ENCODE measurements at regions not wholly inside any gene's neighbourhood (a gene's known extent, or its start where the extent isn't known, plus 50 kb on each side); places are given as distances from the start of the nearest gene placed in this dataset.

DNA sequence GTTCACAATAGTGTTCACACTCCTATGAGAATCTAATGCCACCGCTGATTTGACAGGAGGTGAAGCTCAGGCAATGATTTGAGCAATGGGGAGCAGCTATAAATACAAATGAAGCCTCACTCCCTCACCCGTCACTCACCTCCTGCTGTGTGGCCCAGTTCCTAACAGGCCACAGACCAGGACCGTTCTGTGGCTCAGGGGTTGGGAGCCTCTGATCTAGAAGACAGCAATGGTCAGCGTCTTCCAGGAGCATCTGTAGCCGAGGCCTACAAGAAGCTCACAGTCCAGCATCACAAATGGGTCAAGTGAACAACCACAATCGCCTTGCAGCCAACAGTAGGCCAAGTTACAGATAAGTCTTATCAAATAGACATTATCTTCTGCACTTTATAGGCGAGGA, 110.0 kb upstream of the SLC66A3 start:
- no peak overlapping the region for H3K27ac ChIP-seq
- no peak for TF ChIP-seq POLR2A (IDR thresholded peaks at IDR 0.05)
- no peak overlapping the region for H3K4me3 ChIP-seq
- DNase-seq (no peak), ATAC-seq (no peak)
- H3K27me3 ChIP-seq = no peaks in the 10 kb centered on the region
- no peaks in the 10 kb centered on the region for H3K36me3 ChIP-seq
- H3K4me1 ChIP-seq = no peaks in the 10 kb centered on the region
- WGBS, 4 donors = 88 to 93% (median 90%) methylated on average over 7 of the region's 7 CpGs
- intact Hi-C loops (cut with DNase I) = no loop called here
- no peaks in the 10 kb centered on the region for H3K9me3 ChIP-seq

DNA sequence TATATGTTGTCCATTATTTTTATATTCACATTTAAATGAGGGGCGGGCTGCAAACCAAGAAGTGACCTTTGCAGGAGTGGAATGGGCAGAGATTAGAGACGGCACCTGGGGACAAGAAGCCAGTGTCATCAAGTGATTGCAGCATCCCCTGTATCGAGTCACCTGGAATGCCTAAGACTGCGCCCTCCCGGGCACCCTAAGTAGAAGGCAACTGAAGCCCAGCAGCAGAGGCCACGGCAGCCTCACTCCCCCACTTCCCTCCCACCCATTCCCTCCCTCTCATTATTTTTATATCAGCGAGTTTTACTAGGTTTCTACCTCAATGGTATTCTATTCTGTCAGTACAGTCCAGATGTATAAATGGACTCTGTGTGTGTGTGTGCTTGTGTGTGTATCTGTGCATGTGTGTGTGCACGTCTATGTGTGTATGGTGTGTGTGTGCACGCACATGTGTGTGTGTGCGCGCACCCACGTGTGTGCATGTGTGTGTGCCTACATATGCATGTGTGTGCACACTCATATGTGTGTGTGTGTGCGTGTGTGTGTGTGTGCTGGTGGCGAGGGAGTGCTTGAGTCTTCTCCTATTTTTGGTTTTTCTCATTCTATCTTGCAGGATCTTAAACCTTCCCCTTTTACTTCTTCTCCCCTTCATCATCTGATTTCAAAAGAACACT, 106.8 kb upstream of the SLC66A3 start:
- Histone ChIP-seq H3K27me3 (no peaks in the 10 kb centered on the region), H3K4me3 (no peak overlapping the region), H3K36me3 (no peaks in the 10 kb centered on the region), H3K4me1 (no peaks in the 10 kb centered on the region), H3K27ac (no peak overlapping the region), H3K9me3 (no peaks in the 10 kb centered on the region)
- intact Hi-C loops (cut with DNase I) = no loop called here
- 86 to 90% (median 89%) methylated on average over 14 of the region's 14 CpGs for WGBS, 4 donors
- TF ChIP-seq CTCF (IDR thresholded peaks at IDR 0.05) (no peak), POLR2A (IDR thresholded peaks at IDR 0.05) (no peak)
- DNase-seq (no peak), ATAC-seq (no peak)

GRCh38 chr2:11050565-11050964, 104.7 kb upstream of the SLC66A3 start:
- Histone ChIP-seq H3K4me1 (no peaks in the 10 kb centered on the region), H3K27me3 (no peaks in the 10 kb centered on the region), H3K9me3 (no peaks in the 10 kb centered on the region), H3K36me3 (no peaks in the 10 kb centered on the region), H3K4me3 (no peak overlapping the region), H3K27ac (no peak overlapping the region)
- DNase-seq (no peak), ATAC-seq (no peak)
- intact Hi-C loops (cut with DNase I) = no loop called here
- TF ChIP-seq CTCF (IDR thresholded peaks at IDR 0.05) (no peak), POLR2A (IDR thresholded peaks at IDR 0.05) (no peak)
- WGBS, 4 donors = 73 to 81% (median 79%) methylated on average over 5 of the region's 5 CpGs

DNA sequence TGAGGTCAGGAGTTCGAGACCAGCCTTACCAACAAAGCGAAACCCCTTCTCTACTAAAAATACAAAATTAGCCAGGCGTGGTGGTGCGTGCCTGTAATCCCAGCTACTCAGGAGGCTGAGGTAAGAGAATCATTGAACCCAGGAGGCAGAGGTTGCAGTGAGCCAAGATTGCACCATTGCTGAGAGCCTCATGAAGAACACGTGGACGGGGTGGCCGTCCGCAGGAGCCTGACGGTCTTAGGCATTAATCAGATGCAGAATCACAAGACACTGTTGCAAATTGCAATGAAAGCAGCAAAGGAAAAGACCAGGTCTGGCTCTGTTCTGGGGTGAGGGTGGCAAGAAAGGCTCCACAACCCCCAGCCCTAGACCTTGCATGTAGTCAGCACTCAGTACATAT, 104.0 kb upstream of the SLC66A3 start:
- Histone ChIP-seq H3K27ac (no peak overlapping the region), H3K4me1 (no peaks in the 10 kb centered on the region), H3K9me3 (no peaks in the 10 kb centered on the region), H3K36me3 (no peaks in the 10 kb centered on the region), H3K4me3 (no peak overlapping the region), H3K27me3 (no peaks in the 10 kb centered on the region)
- 92 to 96% (median 94%) methylated on average over 8 to 9 of the region's 9 CpGs for WGBS, 4 donors
- intact Hi-C loops (cut with DNase I) = no loop called here
- DNase-seq (no peak), ATAC-seq (no peak)
- TF ChIP-seq POLR2A (IDR thresholded peaks at IDR 0.05) (no peak), CTCF (IDR thresholded peaks at IDR 0.05) (no peak)

DNA sequence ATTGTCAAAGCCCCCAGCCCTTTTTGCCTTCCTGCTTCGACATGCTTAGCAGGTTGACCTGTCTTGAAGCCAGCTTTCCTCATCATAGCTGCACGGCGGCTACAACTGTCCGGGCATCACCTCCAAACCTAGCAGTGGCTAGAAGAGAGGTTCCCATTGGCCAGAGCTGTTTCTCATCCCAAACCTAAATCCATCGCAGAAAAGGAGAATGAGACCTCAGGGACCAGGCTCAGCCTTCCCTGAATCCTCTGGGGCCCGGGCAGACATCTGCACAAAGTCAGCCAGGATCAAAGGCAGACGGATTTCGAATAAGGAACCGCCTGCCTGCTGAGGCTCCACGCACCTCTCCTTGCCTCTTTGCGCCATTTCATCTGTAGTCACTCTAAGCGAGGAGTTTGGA, 101.7 kb upstream of the SLC66A3 start:
- no peak overlapping the region for H3K4me3 ChIP-seq
- H3K27me3 ChIP-seq = no peaks in the 10 kb centered on the region
- intact Hi-C loops (cut with DNase I) = no loop called here
- ATAC-seq = no peak
- no peaks in the 10 kb centered on the region for H3K9me3 ChIP-seq
- H3K36me3 ChIP-seq = no peaks in the 10 kb centered on the region
- no peaks in the 10 kb centered on the region for H3K4me1 ChIP-seq
- 87 to 91% (median 90%) methylated on average over 12 of the region's 12 CpGs for WGBS, 4 donors
- DNase-seq = no peak
- H3K27ac ChIP-seq = no peak overlapping the region
- no peak for TF ChIP-seq CTCF (IDR thresholded peaks at IDR 0.05)

All from heart left ventricle (tissue), 16 donors.